ENCODE measurements at regions not wholly inside any gene's neighbourhood (a gene's known extent, or its start where the extent isn't known, plus 50 kb on each side); places are given as distances from the start of the nearest gene placed in this dataset.
"Not testable (repeated sequence)": the region's sequence is repeated elsewhere in the genome, so short reads cannot be mapped to it uniquely, and the experiment has no call there.

- no peak for FAIRE-seq
These were observed 573.9 kb downstream of the KCNJ18 start for GRCh38 chr17:22266231-22266630.

- no peak for FAIRE-seq
These were observed 574.7 kb downstream of the KCNJ18 start for GRCh38 chr17:22267019-22267418.

- no peak for FAIRE-seq
These were observed 576.0 kb downstream of the KCNJ18 start for GRCh38 chr17:22268214-22268911.

- FAIRE-seq, result no peak
These were observed 576.5 kb downstream of the KCNJ18 start for GRCh38 chr17:22268912-22269220.

GRCh38 chr17:22270381-22270780, 578.1 kb downstream of the KCNJ18 start:
- no peak for FAIRE-seq

GRCh38 chr17:22270809-22271208, 578.5 kb downstream of the KCNJ18 start:
- FAIRE-seq, result not testable (repeated sequence)

- no peak for FAIRE-seq
These were observed 580.2 kb downstream of the KCNJ18 start for GRCh38 chr17:22272363-22273146.

GRCh38 chr17:22273308-22273707, 581.0 kb downstream of the KCNJ18 start:
- no peak for FAIRE-seq

- no peak for FAIRE-seq
These were observed 585.3 kb downstream of the KCNJ18 start for GRCh38 chr17:22277595-22277994.

- FAIRE-seq, result no peak
These were observed 586.3 kb downstream of the KCNJ18 start for GRCh38 chr17:22278302-22279275.

- FAIRE-seq, result no peak
These were observed 594.2 kb downstream of the KCNJ18 start for GRCh38 chr17:22286337-22287041.

- FAIRE-seq, result not testable (repeated sequence)
These were observed 606.2 kb downstream of the KCNJ18 start for GRCh38 chr17:22298484-22298951.

- no peak for FAIRE-seq
These were observed 607.9 kb downstream of the KCNJ18 start for GRCh38 chr17:22300177-22300576.

- FAIRE-seq, result no peak
These were observed 608.5 kb downstream of the KCNJ18 start for GRCh38 chr17:22300731-22301352.

GRCh38 chr17:22301353-22301745, 609.0 kb downstream of the KCNJ18 start:
- no peak for FAIRE-seq

- no peak for FAIRE-seq
These were observed 610.8 kb downstream of the KCNJ18 start for GRCh38 chr17:22303096-22303495.

GRCh38 chr17:22303865-22304264, 611.5 kb downstream of the KCNJ18 start:
- FAIRE-seq, result no peak

GRCh38 chr17:22304667-22305303, 612.5 kb downstream of the KCNJ18 start:
- no peak for FAIRE-seq

GRCh38 chr17:22305356-22306071, 613.2 kb downstream of the KCNJ18 start:
- no peak for FAIRE-seq

GRCh38 chr17:22310292-22310691, 618.0 kb downstream of the KCNJ18 start:
- not testable (repeated sequence) for FAIRE-seq
